A549 (cell line): ENCODE measurements at regions not wholly inside any gene's neighbourhood (a gene's known extent, or its start where the extent isn't known, plus 50 kb on each side); places are given as distances from the start of the nearest gene placed in this dataset.

ENCODE experiments used
- ATAC-seq, 2 experiments: fragments of 200-7000 bp in 1 of 2; fragments of >200 bp in 1 of 2; cut with Nextera tagmentation in 1 of 2; cut with Tn5 transposase in 1 of 2; 3 replicates each; pipeline versions ENCODE4 v1.8.0 to v1.9.1; 2018 to 2020; ENCODE audit warnings: mild to moderate bottlenecking in 1 of 2, moderate library complexity in 1 of 2
- CTCF ChIA-PET: fragments of 300-600 bp; sonication (Branson Sonifier 250); formaldehyde crosslinking; extraction: SDS; loops from one replicate; lab custom pipeline; 2021; ENCODE audit warnings: antibody characterized with exemption, inconsistent platforms; lab: Yijun Ruan, JAX
- POLR2A ChIA-PET: fragments of 350-600 bp; formaldehyde crosslinking; extraction: SDS; loops from one replicate; lab custom pipeline; 2021; ENCODE audit warnings: antibody characterized with exemption, inconsistent platforms; lab: Yijun Ruan, JAX
- DNase-seq, 2 experiments: peaks; one replicate each; pipeline versions ENCODE4 v3.0.0 to v3.0.0-alpha.2; 2011 to 2016; ENCODE audit warnings: low read depth in 1 of 2, low spot score in 1 of 2
- FAIRE-seq: peaks from 2 replicates; lab custom pipeline; 2011; peaks lifted over from hg19 to GRCh38; lab: Jason Lieb, UNC
- H3K27ac ChIP-seq, 2 experiments: fragments of >200 bp; sonication (Bioruptor Twin); formaldehyde crosslinking; 3 replicates each; pipeline ENCODE4 v1.5.1; 2016 to 2017
- H3K4me1 ChIP-seq: fragments of >200 bp; sonication (Bioruptor Twin); formaldehyde crosslinking; 3 replicates; pipeline ENCODE4 v1.6.1; 2016
- H3K4me2 ChIP-seq: fragments of >200 bp; sonication (Bioruptor Twin); formaldehyde crosslinking; 3 replicates; pipeline ENCODE4 v1.6.1; 2016
- H3K4me3 ChIP-seq: fragments of >200 bp; sonication (Bioruptor Twin); formaldehyde crosslinking; 3 replicates; pipeline ENCODE4 v1.5.1; 2016
- H3K9me3 ChIP-seq: fragments of >200 bp; sonication (Bioruptor Twin); formaldehyde crosslinking; 3 replicates; pipeline ENCODE4 v1.6.1; 2016
- ATOH8 ChIP-seq: fragments of 250-450 bp; sonication (Bioruptor Pico); IDR thresholded peaks from 2 replicates; pipeline ENCODE4 v1.5.0; 2020; ENCODE audit warnings: low read depth, mild to moderate bottlenecking, moderate library complexity
- CTCF ChIP-seq: fragments of >200 bp; sonication (Bioruptor Twin); formaldehyde crosslinking; IDR thresholded peaks from 3 replicates; pipeline ENCODE4 v1.5.1; 2016
- ESRRA ChIP-seq: fragments of 150-350 bp; IDR thresholded peaks from 2 replicates; pipeline ENCODE4 v1.6.1; 2014; ENCODE audit warnings: mild to moderate bottlenecking, low read length, borderline replicate concordance
- FOSB ChIP-seq: fragments of 250-450 bp; sonication (Bioruptor Pico); IDR thresholded peaks from 2 replicates; pipeline ENCODE4 v1.5.0; 2020; ENCODE audit warnings: mild to moderate bottlenecking, moderate library complexity
- FOSL2 ChIP-seq, 2 experiments: fragments of 450-650 bp in 1 of 2; fragments of >200 bp in 1 of 2; sonication (Bioruptor Twin) in 1 of 2; formaldehyde crosslinking; IDR thresholded peaks; 2 replicates each; pipeline versions ENCODE4 v1.5.0 to v1.6.1; 2016 to 2020; ENCODE audit warnings: mild to moderate bottlenecking in 1 of 2, moderate library complexity in 1 of 2
- HES2 ChIP-seq: fragments of >200 bp; sonication (Bioruptor Twin); formaldehyde crosslinking; IDR thresholded peaks from 2 replicates; pipeline ENCODE4 v1.6.1; 2016
- JUN ChIP-seq, 2 experiments: fragments of >200 bp; sonication (Bioruptor Twin); formaldehyde crosslinking; IDR thresholded peaks; 2 replicates in 1 of 2; 3 replicates in 1 of 2; pipeline ENCODE4 v1.6.1; 2016 to 2017
- KDM1A ChIP-seq: fragments of 200-600 bp; sonication (generic); IDR thresholded peaks from 2 replicates; pipeline ENCODE4 v1.6.1; 2016; ENCODE audit warnings: low read depth, mild to moderate bottlenecking
- MAFK ChIP-seq: fragments of 450-650 bp; IDR thresholded peaks from 2 replicates; pipeline ENCODE4 v1.6.1; 2014; ENCODE audit not compliant: partially characterized antibody
- MAX ChIP-seq: IDR thresholded peaks from 2 replicates; pipeline ENCODE4 v1.6.1; 2012
- NFE2L2 ChIP-seq: fragments of 150-350 bp; conservative IDR thresholded peaks from 2 replicates; pipeline ENCODE4 v1.6.1; 2014; ENCODE audit warnings: low read length
- PBX3 ChIP-seq: IDR thresholded peaks from 2 replicates; pipeline ENCODE4 v1.6.1; 2012
- PHF8 ChIP-seq: fragments of 200-600 bp; sonication (generic); IDR thresholded peaks from 2 replicates; pipeline ENCODE4 v1.6.1; 2016; ENCODE audit warnings: low read depth, mild to moderate bottlenecking, antibody characterized with exemption, moderate library complexity, borderline replicate concordance
- POLR2A ChIP-seq: IDR thresholded peaks from 2 replicates; pipeline ENCODE4 v1.6.1; 2012; ENCODE audit warnings: mild to moderate bottlenecking, low read length
- POLR2AphosphoS2 ChIP-seq: conservative IDR thresholded peaks from 2 replicates; pipeline ENCODE4 v1.6.1; 2012; ENCODE audit warnings: low read length, improper control_type of control experiment, inconsistent platforms
- RFX5 ChIP-seq: fragments of 450-650 bp; IDR thresholded peaks from 2 replicates; pipeline ENCODE4 v1.7.1; 2014; ENCODE audit warnings: antibody characterized with exemption, mild to moderate bottlenecking, moderate library complexity
- SMC3 ChIP-seq: fragments of >200 bp; sonication (Bioruptor Twin); formaldehyde crosslinking; IDR thresholded peaks from 3 replicates; pipeline ENCODE4 v1.6.1; 2018; ENCODE audit warnings: inconsistent platforms
- USF2 ChIP-seq: fragments of 450-650 bp; IDR thresholded peaks from 2 replicates; pipeline ENCODE4 v1.6.1; 2014; ENCODE audit warnings: antibody characterized with exemption
- ZC3H11A ChIP-seq: fragments of 450-650 bp; IDR thresholded peaks from 2 replicates; pipeline ENCODE4 v1.6.1; 2014; ENCODE audit warnings: antibody characterized with exemption, mild to moderate bottlenecking
- WGBS: methylation state at CpG from one replicate; pipeline ENCODE4 v1.1.6; 2017; ENCODE audit errors: missing lambda C conversion rate; 5-methylcytosine and 5-hydroxymethylcytosine counted together

- no peak for TF ChIP-seq USF2
- TF ChIP-seq ZC3H11A = no peak
- TF ChIP-seq POLR2AphosphoS2 = no peak
- no peak for TF ChIP-seq FOSB
- no peak for TF ChIP-seq PBX3
- no peak for TF ChIP-seq POLR2A
- no peak for TF ChIP-seq MAFK
- no peak for TF ChIP-seq JUN (IDR thresholded peaks at IDR 0.05)
- DNase-seq (no peak), ATAC-seq (no peak), FAIRE-seq (no peak)
- 81% methylated on average over 3 of the region's 3 CpGs for WGBS
- Histone ChIP-seq H3K27ac (no peak overlapping the region), H3K9me3 (no peaks in the 10 kb centered on the region), H3K4me3 (no peak overlapping the region), H3K4me1 (0 out of 3 replicates have a peak, but pooled peaks cover 2% of the 10 kb centered on the region), H3K4me2 (no peak overlapping the region)
- ChIA-PET CTCF (interaction anchor here (0.9 kb wide), 1 partner anchor 14 kb away, joined by 3 read pairs; no protein-coding TSS in a partner anchor), POLR2A (no interaction called here)
Measured at GRCh38 chr9:87443461-87443860, 54.2 kb upstream of the DAPK1 start.

- Histone ChIP-seq H3K4me2 (peak overlapping the region; percentile 32; the same call in 2 of the 3 replicates), H3K4me3 (no peak overlapping the region), H3K9me3 (no peaks in the 10 kb centered on the region), H3K4me1 (0 out of 3 replicates have a peak, but pooled peaks cover 2% of the 10 kb centered on the region), H3K27ac (peak overlapping the region in 1 of 2 experiments; percentile 68; a peak in 2 of 6 replicates)
- TF ChIP-seq KDM1A (no peak), PBX3 (no peak), FOSL2 (IDR thresholded peaks at IDR 0.05) (no peak), FOSL2 (CRISPR knock-in tag; IDR thresholded peaks at IDR 0.05) (no peak), PHF8 (no peak), ESRRA (no peak), SMC3 (no peak), HES2 (no peak), NFE2L2 (no peak), RFX5 (peak; percentile 70; the same call in 1 of the 2 replicates), MAX (0 out of 2 replicates have a peak, but pooled peaks have one; percentile 23), ATOH8 (CRISPR knock-in tag) (no peak), POLR2AphosphoS2 (no peak), CTCF (no peak)
- peak; percentile 67 for FAIRE-seq
- 18% methylated on average over 5 of the region's 5 CpGs for WGBS
- DNase-seq = peak; percentile 53 to 60
- ChIA-PET POLR2A (no interaction called here), CTCF (no interaction called here)
- ATAC-seq = peak; percentile 93 to 98
Measured at GRCh38 chr9:87445646-87446045, 52.0 kb upstream of the DAPK1 start.
